Uterus (tissue), 2 donors: ENCODE measurements at regions not wholly inside any gene's neighbourhood (a gene's known extent, or its start where the extent isn't known, plus 50 kb on each side); places are given as distances from the start of the nearest gene placed in this dataset.

Experiments used
- POLR2A ChIP-seq, 2 donors: fragments of 450-650 bp; IDR thresholded peaks; one replicate each; pipeline ENCODE4 v1.6.1; 2016; ENCODE audit warnings: antibody characterized with exemption in 2 of 2, mild to moderate bottlenecking in 1 of 2, moderate library complexity in 1 of 2
- TF ChIP-seq, protein P1 (sequence below), 4 experiments: fragments of 200-600 bp in 2 of 4; fragments of 450-650 bp in 2 of 4; sonication (generic) in 2 of 4; IDR thresholded peaks; one replicate each; pipeline ENCODE4 v1.5.1; 2016 to 2019; ENCODE audit warnings: antibody characterized with exemption in 4 of 4, mild to moderate bottlenecking in 2 of 4, moderate library complexity in 1 of 4

DNA sequence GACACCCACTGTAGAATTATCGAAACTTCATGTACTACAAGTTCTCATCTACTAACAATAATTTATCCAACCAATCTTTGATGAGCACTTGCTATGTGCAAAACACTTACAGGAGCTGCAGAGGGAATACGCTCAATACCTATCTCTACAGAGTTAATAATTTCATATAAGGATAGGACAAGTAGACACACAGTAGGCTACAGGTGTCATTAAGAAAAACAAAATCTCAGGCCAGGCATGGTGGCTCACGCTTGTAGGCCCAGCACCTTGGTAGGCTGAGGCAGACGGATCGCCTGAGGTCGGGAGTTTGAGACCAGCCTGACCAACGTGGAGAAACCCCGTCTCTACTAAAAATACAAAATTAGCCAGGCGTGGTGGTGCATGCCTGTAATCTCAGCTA, 91.3 kb upstream of the PLEKHM1 start:
- TF ChIP-seq, protein P1, sequence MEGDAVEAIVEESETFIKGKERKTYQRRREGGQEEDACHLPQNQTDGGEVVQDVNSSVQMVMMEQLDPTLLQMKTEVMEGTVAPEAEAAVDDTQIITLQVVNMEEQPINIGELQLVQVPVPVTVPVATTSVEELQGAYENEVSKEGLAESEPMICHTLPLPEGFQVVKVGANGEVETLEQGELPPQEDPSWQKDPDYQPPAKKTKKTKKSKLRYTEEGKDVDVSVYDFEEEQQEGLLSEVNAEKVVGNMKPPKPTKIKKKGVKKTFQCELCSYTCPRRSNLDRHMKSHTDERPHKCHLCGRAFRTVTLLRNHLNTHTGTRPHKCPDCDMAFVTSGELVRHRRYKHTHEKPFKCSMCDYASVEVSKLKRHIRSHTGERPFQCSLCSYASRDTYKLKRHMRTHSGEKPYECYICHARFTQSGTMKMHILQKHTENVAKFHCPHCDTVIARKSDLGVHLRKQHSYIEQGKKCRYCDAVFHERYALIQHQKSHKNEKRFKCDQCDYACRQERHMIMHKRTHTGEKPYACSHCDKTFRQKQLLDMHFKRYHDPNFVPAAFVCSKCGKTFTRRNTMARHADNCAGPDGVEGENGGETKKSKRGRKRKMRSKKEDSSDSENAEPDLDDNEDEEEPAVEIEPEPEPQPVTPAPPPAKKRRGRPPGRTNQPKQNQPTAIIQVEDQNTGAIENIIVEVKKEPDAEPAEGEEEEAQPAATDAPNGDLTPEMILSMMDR (IDR thresholded peaks at IDR 0.05) = no peak
- TF ChIP-seq POLR2A (IDR thresholded peaks at IDR 0.05) = no peak
